ENCODE measurements at regions not wholly inside any gene's neighbourhood (a gene's known extent, or its start where the extent isn't known, plus 50 kb on each side); places are given as distances from the start of the nearest gene placed in this dataset.
"Not testable (repeated sequence)": the region's sequence is repeated elsewhere in the genome, so short reads cannot be mapped to it uniquely, and the experiment has no call there.

DNA sequence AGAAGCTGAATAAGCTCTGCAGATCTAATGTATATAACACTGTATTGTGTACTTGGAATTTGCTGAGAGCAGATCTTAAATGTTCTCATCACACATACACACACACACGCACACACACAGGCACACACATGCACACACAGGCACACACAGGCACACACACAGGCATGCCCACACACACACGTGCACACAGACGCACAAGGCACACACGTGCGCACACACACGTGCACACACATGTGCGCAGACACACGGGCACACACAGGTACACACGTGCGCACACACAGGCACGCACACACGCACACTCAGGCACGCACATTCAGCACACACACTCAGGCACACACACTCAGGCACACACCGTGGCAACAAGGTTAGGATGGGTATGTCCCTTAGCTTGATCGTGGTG, 164.5 kb upstream of the LRRC61 start:
- TF ChIP-seq, protein P1, sequence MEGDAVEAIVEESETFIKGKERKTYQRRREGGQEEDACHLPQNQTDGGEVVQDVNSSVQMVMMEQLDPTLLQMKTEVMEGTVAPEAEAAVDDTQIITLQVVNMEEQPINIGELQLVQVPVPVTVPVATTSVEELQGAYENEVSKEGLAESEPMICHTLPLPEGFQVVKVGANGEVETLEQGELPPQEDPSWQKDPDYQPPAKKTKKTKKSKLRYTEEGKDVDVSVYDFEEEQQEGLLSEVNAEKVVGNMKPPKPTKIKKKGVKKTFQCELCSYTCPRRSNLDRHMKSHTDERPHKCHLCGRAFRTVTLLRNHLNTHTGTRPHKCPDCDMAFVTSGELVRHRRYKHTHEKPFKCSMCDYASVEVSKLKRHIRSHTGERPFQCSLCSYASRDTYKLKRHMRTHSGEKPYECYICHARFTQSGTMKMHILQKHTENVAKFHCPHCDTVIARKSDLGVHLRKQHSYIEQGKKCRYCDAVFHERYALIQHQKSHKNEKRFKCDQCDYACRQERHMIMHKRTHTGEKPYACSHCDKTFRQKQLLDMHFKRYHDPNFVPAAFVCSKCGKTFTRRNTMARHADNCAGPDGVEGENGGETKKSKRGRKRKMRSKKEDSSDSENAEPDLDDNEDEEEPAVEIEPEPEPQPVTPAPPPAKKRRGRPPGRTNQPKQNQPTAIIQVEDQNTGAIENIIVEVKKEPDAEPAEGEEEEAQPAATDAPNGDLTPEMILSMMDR (IDR thresholded peaks at IDR 0.05) = not testable (repeated sequence)
- not testable (repeated sequence) for TF ChIP-seq POLR2A (IDR thresholded peaks at IDR 0.05)

All from breast epithelium (tissue), 3 donors.